HL-60 (cell line): ENCODE measurements at regions not wholly inside any gene's neighbourhood (a gene's known extent, or its start where the extent isn't known, plus 50 kb on each side); places are given as distances from the start of the nearest gene placed in this dataset.

ENCODE experiments used
- GABPA ChIP-seq: IDR thresholded peaks from 2 replicates; pipeline ENCODE4 v1.6.1; 2012; ENCODE audit warnings: low read depth
- POLR2AphosphoS5 ChIP-seq: IDR thresholded peaks from 2 replicates; pipeline ENCODE4 v1.6.1; 2012; ENCODE audit warnings: low read depth
- SPI1 ChIP-seq: IDR thresholded peaks from 2 replicates; pipeline ENCODE4 v1.6.1; 2012; ENCODE audit warnings: low read depth, mild to moderate bottlenecking, borderline replicate concordance
- TF ChIP-seq, protein P1 (sequence below): IDR thresholded peaks from one replicate; pipeline ENCODE4 v1.5.1; 2011; ENCODE audit warnings: low read length, control low read depth, inconsistent platforms; ENCODE audit not compliant: insufficient read depth
- TF ChIP-seq, protein P2 (sequence below): IDR thresholded peaks from 2 replicates; pipeline ENCODE4 v1.6.1; 2012; ENCODE audit warnings: low read depth; ENCODE audit not compliant: insufficient replicate concordance

DNA sequence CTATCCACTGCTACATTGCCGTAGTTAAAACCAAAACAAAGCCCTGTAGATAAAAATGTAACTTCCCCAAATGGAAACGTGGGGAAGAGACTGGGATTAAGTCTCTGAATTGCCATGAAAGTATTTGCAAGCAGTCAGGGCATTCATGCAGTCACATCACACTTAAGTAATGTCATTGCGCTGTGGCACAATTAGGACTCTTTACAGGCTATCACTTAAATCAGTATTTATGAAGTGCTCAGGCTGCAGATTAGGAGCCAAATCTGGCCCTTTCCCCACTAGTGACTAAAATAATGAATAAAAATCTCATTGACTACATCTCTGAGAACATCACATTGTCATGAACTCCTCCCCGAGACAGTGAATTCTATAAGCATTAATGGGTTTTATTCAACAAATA lies 300.9 kb downstream of the ICOS start:
- TF ChIP-seq, protein P1, sequence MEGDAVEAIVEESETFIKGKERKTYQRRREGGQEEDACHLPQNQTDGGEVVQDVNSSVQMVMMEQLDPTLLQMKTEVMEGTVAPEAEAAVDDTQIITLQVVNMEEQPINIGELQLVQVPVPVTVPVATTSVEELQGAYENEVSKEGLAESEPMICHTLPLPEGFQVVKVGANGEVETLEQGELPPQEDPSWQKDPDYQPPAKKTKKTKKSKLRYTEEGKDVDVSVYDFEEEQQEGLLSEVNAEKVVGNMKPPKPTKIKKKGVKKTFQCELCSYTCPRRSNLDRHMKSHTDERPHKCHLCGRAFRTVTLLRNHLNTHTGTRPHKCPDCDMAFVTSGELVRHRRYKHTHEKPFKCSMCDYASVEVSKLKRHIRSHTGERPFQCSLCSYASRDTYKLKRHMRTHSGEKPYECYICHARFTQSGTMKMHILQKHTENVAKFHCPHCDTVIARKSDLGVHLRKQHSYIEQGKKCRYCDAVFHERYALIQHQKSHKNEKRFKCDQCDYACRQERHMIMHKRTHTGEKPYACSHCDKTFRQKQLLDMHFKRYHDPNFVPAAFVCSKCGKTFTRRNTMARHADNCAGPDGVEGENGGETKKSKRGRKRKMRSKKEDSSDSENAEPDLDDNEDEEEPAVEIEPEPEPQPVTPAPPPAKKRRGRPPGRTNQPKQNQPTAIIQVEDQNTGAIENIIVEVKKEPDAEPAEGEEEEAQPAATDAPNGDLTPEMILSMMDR: no peak
- TF ChIP-seq, protein P2, sequence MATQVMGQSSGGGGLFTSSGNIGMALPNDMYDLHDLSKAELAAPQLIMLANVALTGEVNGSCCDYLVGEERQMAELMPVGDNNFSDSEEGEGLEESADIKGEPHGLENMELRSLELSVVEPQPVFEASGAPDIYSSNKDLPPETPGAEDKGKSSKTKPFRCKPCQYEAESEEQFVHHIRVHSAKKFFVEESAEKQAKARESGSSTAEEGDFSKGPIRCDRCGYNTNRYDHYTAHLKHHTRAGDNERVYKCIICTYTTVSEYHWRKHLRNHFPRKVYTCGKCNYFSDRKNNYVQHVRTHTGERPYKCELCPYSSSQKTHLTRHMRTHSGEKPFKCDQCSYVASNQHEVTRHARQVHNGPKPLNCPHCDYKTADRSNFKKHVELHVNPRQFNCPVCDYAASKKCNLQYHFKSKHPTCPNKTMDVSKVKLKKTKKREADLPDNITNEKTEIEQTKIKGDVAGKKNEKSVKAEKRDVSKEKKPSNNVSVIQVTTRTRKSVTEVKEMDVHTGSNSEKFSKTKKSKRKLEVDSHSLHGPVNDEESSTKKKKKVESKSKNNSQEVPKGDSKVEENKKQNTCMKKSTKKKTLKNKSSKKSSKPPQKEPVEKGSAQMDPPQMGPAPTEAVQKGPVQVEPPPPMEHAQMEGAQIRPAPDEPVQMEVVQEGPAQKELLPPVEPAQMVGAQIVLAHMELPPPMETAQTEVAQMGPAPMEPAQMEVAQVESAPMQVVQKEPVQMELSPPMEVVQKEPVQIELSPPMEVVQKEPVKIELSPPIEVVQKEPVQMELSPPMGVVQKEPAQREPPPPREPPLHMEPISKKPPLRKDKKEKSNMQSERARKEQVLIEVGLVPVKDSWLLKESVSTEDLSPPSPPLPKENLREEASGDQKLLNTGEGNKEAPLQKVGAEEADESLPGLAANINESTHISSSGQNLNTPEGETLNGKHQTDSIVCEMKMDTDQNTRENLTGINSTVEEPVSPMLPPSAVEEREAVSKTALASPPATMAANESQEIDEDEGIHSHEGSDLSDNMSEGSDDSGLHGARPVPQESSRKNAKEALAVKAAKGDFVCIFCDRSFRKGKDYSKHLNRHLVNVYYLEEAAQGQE: no peak
- TF ChIP-seq POLR2AphosphoS5: no peak
- TF ChIP-seq GABPA: no peak
- no peak for TF ChIP-seq SPI1
